Testis (tissue), 2 donors: ENCODE measurements at regions not wholly inside any gene's neighbourhood (a gene's known extent, or its start where the extent isn't known, plus 50 kb on each side); places are given as distances from the start of the nearest gene placed in this dataset.
"Not testable (repeated sequence)": the region's sequence is repeated elsewhere in the genome, so short reads cannot be mapped to it uniquely, and the experiment has no call there.

ENCODE experiments used
- DNase-seq: peaks from one replicate; pipeline ENCODE4 v3.0.0-alpha.2; 2019
- H3K27ac ChIP-seq, 2 donors: fragments of 200-600 bp; sonication (generic); one replicate each; pipeline ENCODE4 v1.5.1; 2019
- H3K27me3 ChIP-seq: fragments of 200-600 bp; sonication (generic); one replicate; pipeline ENCODE4 v1.5.1; 2019
- H3K36me3 ChIP-seq: fragments of 200-600 bp; sonication (generic); one replicate; pipeline ENCODE4 v1.5.1; 2017; ENCODE audit warnings: low read depth; ENCODE audit errors: missing control alignments
- H3K4me1 ChIP-seq: fragments of 200-600 bp; sonication (generic); one replicate; pipeline ENCODE4 v1.5.1; 2019
- H3K4me3 ChIP-seq, 2 donors: fragments of 200-600 bp; sonication (generic); one replicate each; pipeline ENCODE4 v1.5.1; 2017 to 2019
- H3K9me3 ChIP-seq: fragments of 200-600 bp; sonication (generic); one replicate; pipeline ENCODE4 v1.5.1; 2017
- CTCF ChIP-seq, 3 experiments: fragments of 450-650 bp in 2 of 3; fragments of 200-600 bp in 1 of 3; sonication (generic) in 1 of 3; IDR thresholded peaks; one replicate each; pipeline ENCODE4 v1.5.1; 2016 to 2019; ENCODE audit warnings: antibody characterized with exemption in 3 of 3, mild to moderate bottlenecking in 2 of 3, moderate library complexity in 1 of 3
- POLR2A ChIP-seq: fragments of 450-650 bp; IDR thresholded peaks from one replicate; pipeline ENCODE4 v1.6.1; 2017; ENCODE audit warnings: antibody characterized with exemption, mild to moderate bottlenecking, moderate library complexity
- WGBS, 2 donors: methylation state at CpG; one replicate each; pipeline ENCODE4 v1.1.5; 2018; 5-methylcytosine and 5-hydroxymethylcytosine counted together
- intact Hi-C: fragments of 100-400 bp; cut with DNase I; formaldehyde crosslinking; loops from one replicate; pipeline ENCODE4 v1.15.1; 2023; ENCODE audit warnings: low total_unique reads

- Histone ChIP-seq H3K4me1 (no peaks in the 10 kb centered on the region), H3K27ac (no peak overlapping the region), H3K36me3 (no peaks in the 10 kb centered on the region), H3K4me3 (no peak overlapping the region), H3K9me3 (no peaks in the 10 kb centered on the region), H3K27me3 (no peaks in the 10 kb centered on the region)
- no peak for DNase-seq
- intact Hi-C loops, result no loop called here
- TF ChIP-seq CTCF (IDR thresholded peaks at IDR 0.05) (no peak), POLR2A (no peak)
- 52% methylated on average over 6 of the region's 6 CpGs for WGBS, 2 donors
Measured at GRCh38 chr20:28562510-28562898, 2695.0 kb upstream of the DEFB115 start.

GRCh38 chr20:28562899-28563521 is 2694.5 kb upstream of the DEFB115 start:
- H3K36me3 ChIP-seq, H3K9me3 ChIP-seq, H3K27ac ChIP-seq, intact Hi-C loops, H3K27me3 ChIP-seq, H3K4me3 ChIP-seq, DNase-seq, H3K4me1 ChIP-seq: not testable (repeated sequence)
- 48 to 55% methylated on average over 6 of the region's 6 CpGs for WGBS, 2 donors

GRCh38 chr20:28564024-28564423 is 2693.4 kb upstream of the DEFB115 start:
- H3K4me3 ChIP-seq, DNase-seq, H3K4me1 ChIP-seq, H3K27ac ChIP-seq, H3K36me3 ChIP-seq, H3K9me3 ChIP-seq, intact Hi-C loops, H3K27me3 ChIP-seq: not testable (repeated sequence)
- WGBS, 2 donors, result 49 to 59% methylated on average over 4 of the region's 4 CpGs

GRCh38 chr20:28564688-28565463 is 2692.6 kb upstream of the DEFB115 start:
- H3K9me3 ChIP-seq, H3K27me3 ChIP-seq, H3K27ac ChIP-seq, H3K4me1 ChIP-seq, intact Hi-C loops, H3K36me3 ChIP-seq, H3K4me3 ChIP-seq, DNase-seq: not testable (repeated sequence)
- WGBS, 2 donors, result 44 to 49% methylated on average over 12 of the region's 12 CpGs

- H3K27me3 ChIP-seq, intact Hi-C loops, H3K27ac ChIP-seq, H3K4me1 ChIP-seq, H3K9me3 ChIP-seq, H3K36me3 ChIP-seq, H3K4me3 ChIP-seq, DNase-seq: not testable (repeated sequence)
- TF ChIP-seq CTCF (IDR thresholded peaks at IDR 0.05), result peak in 1 of 3 experiments; percentile 12
- 45 to 58% methylated on average over 3 of the region's 3 CpGs for WGBS, 2 donors
Measured at GRCh38 chr20:28575991-28576390, 2681.5 kb upstream of the DEFB115 start.

- H3K4me1 ChIP-seq, DNase-seq, H3K27me3 ChIP-seq, intact Hi-C loops, H3K36me3 ChIP-seq, H3K27ac ChIP-seq, H3K4me3 ChIP-seq, H3K9me3 ChIP-seq: not testable (repeated sequence)
- WGBS, 2 donors, result 62 to 63% methylated on average over 3 of the region's 3 CpGs
Measured at GRCh38 chr20:28591680-28592079, 2665.8 kb upstream of the DEFB115 start.

- H3K4me1 ChIP-seq, H3K27ac ChIP-seq, H3K36me3 ChIP-seq, H3K27me3 ChIP-seq, intact Hi-C loops, H3K9me3 ChIP-seq, H3K4me3 ChIP-seq, DNase-seq: not testable (repeated sequence)
- 71 to 78% methylated on average over 3 to 4 of the region's 4 CpGs for WGBS, 2 donors
Measured at GRCh38 chr20:28593383-28593782, 2664.1 kb upstream of the DEFB115 start.

GRCh38 chr20:28594476-28594875 is 2663.0 kb upstream of the DEFB115 start:
- WGBS, 2 donors, result 65 to 70% methylated on average over 6 to 7 of the region's 7 CpGs
- intact Hi-C loops, H3K4me3 ChIP-seq, DNase-seq, H3K9me3 ChIP-seq, H3K27ac ChIP-seq, H3K36me3 ChIP-seq, H3K27me3 ChIP-seq, H3K4me1 ChIP-seq: not testable (repeated sequence)

- H3K36me3 ChIP-seq, intact Hi-C loops, H3K4me1 ChIP-seq, H3K27me3 ChIP-seq, H3K9me3 ChIP-seq, DNase-seq: not testable (repeated sequence)
- 0 to 1% methylated on average over 7 of the region's 7 CpGs for WGBS, 2 donors
- Histone ChIP-seq H3K4me3 (peak overlapping the region; percentile 63 to 80), H3K27ac (peak overlapping the region in 1 of 2 donors; percentile 83)
Measured at GRCh38 chr20:28602006-28602402, 2655.5 kb upstream of the DEFB115 start.
